A673 (cell line): ENCODE measurements at regions not wholly inside any gene's neighbourhood (a gene's known extent, or its start where the extent isn't known, plus 50 kb on each side); places are given as distances from the start of the nearest gene placed in this dataset.

Source experiments
- EZH2 ChIP-seq: fragments of 200-600 bp; sonication (generic); IDR thresholded peaks from 2 replicates; pipeline ENCODE4 v1.6.1; 2017; ENCODE audit warnings: borderline replicate concordance, low read depth, mild to moderate bottlenecking, mixed read lengths, antibody characterized with exemption, low read length; ENCODE audit not compliant: poor library complexity, severe bottlenecking
- TF ChIP-seq, protein P1 (sequence below): fragments of 300-800, 200-600 bp; sonication (generic); conservative IDR thresholded peaks from 2 replicates; pipeline ENCODE4 v1.5.1; 2017; ENCODE audit warnings: low read depth, mild to moderate bottlenecking, antibody characterized with exemption, low read length, moderate library complexity, mixed read lengths

DNA sequence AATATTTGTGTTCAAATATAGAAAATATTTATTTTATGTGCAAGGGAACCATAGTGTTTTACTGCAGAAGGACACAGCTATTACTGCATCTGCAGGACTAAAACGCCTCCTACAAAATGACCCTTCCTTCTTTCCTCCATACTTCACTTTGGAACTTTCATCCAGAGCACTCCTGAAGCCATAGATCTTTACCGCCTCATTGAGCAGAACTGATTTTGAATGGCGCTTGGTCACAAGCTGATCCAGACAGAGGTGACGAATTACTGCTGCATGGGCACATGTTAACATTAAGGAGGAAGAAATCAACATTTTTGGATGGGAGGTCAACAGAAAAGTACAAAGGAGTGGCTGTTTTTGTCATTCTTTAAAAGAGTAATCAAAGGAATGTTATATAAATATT is 931.6 kb downstream of the NCAM2 start:
- TF ChIP-seq, protein P1, sequence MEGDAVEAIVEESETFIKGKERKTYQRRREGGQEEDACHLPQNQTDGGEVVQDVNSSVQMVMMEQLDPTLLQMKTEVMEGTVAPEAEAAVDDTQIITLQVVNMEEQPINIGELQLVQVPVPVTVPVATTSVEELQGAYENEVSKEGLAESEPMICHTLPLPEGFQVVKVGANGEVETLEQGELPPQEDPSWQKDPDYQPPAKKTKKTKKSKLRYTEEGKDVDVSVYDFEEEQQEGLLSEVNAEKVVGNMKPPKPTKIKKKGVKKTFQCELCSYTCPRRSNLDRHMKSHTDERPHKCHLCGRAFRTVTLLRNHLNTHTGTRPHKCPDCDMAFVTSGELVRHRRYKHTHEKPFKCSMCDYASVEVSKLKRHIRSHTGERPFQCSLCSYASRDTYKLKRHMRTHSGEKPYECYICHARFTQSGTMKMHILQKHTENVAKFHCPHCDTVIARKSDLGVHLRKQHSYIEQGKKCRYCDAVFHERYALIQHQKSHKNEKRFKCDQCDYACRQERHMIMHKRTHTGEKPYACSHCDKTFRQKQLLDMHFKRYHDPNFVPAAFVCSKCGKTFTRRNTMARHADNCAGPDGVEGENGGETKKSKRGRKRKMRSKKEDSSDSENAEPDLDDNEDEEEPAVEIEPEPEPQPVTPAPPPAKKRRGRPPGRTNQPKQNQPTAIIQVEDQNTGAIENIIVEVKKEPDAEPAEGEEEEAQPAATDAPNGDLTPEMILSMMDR = no peak
- no peak for TF ChIP-seq EZH2
